ENCODE measurements at regions not wholly inside any gene's neighbourhood (a gene's known extent, or its start where the extent isn't known, plus 50 kb on each side); places are given as distances from the start of the nearest gene placed in this dataset.

- DNase-seq (ENCODE audit: low spot score) (no peak), ATAC-seq (ENCODE audit: insufficient number of reproducible peaks, low FRiP score, low read depth) (no peak)
- no peaks in the 10 kb centered on the region for H3K9me3 ChIP-seq
- H3K4me3 ChIP-seq, result no peak overlapping the region
- no peaks in the 10 kb centered on the region for H3K4me1 ChIP-seq (ENCODE audit: control insufficient read depth in 1 of 2, low read depth in 2 of 2)
- no peaks in the 10 kb centered on the region for H3K27me3 ChIP-seq (replicated peaks; ENCODE audit: insufficient read depth)
- no peak overlapping the region for H3K27ac ChIP-seq
- H3K36me3 ChIP-seq, result no peaks in the 10 kb centered on the region
- TF ChIP-seq CTCF (IDR thresholded peaks at IDR 0.05), result no peak
These were observed 206.8 kb upstream of the TMTC4 start for GRCh38 chr13:100881291-100881864.

DNA sequence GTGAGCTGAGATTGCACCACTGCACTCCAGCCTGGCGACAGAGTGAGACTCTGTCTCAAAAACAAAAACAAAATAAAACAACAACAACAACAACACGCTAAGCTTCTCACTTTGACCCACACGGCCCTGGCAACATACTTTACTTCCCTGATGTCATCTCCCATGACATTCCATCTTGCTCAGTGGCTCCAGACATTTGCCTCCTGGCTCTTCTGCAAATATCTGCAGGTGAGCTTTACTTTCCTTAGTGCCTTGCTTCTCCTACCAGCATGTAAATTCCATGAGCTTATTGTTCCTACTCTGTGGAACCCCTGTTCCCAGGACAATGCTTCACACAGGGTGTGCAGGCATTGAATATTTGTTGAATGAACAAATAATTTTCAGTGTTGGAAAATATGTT lies 205.6 kb upstream of the TMTC4 start:
- Histone ChIP-seq H3K27me3 (replicated peaks; ENCODE audit: insufficient read depth) (no peaks in the 10 kb centered on the region), H3K4me3 (no peak overlapping the region), H3K9me3 (no peaks in the 10 kb centered on the region), H3K27ac (no peak overlapping the region), H3K36me3 (no peaks in the 10 kb centered on the region), H3K4me1 (ENCODE audit: control insufficient read depth in 1 of 2, low read depth in 2 of 2) (no peaks in the 10 kb centered on the region)
- ATAC-seq (ENCODE audit: insufficient number of reproducible peaks, low FRiP score, low read depth) (no peak), DNase-seq (ENCODE audit: low spot score) (no peak)
- no peak for TF ChIP-seq CTCF (IDR thresholded peaks at IDR 0.05)

- H3K9me3 ChIP-seq, result no peaks in the 10 kb centered on the region
- no peaks in the 10 kb centered on the region for H3K36me3 ChIP-seq
- no peak for TF ChIP-seq CTCF (IDR thresholded peaks at IDR 0.05)
- no peak overlapping the region for H3K4me3 ChIP-seq
- no peak for ATAC-seq (ENCODE audit: insufficient number of reproducible peaks, low FRiP score, low read depth)
- H3K27me3 ChIP-seq (replicated peaks; ENCODE audit: insufficient read depth), result no peaks in the 10 kb centered on the region
- no peaks in the 10 kb centered on the region for H3K4me1 ChIP-seq (ENCODE audit: control insufficient read depth in 1 of 2, low read depth in 2 of 2)
- DNase-seq (ENCODE audit: low spot score), result no peak
- H3K27ac ChIP-seq, result no peak overlapping the region
These were observed 204.7 kb upstream of the TMTC4 start for GRCh38 chr13:100879255-100879654.

- ATAC-seq (ENCODE audit: insufficient number of reproducible peaks, low FRiP score, low read depth) (no peak), DNase-seq (ENCODE audit: low spot score) (no peak)
- TF ChIP-seq CTCF (IDR thresholded peaks at IDR 0.05), result no peak
- H3K27me3 ChIP-seq (replicated peaks; ENCODE audit: insufficient read depth), result no peaks in the 10 kb centered on the region
- no peaks in the 10 kb centered on the region for H3K9me3 ChIP-seq
- no peaks in the 10 kb centered on the region for H3K36me3 ChIP-seq
- H3K4me1 ChIP-seq (ENCODE audit: control insufficient read depth in 1 of 2, low read depth in 2 of 2), result no peaks in the 10 kb centered on the region
- H3K4me3 ChIP-seq, result no peak overlapping the region
- H3K27ac ChIP-seq, result no peak overlapping the region
These were observed 201.4 kb upstream of the TMTC4 start for GRCh38 chr13:100876044-100876403.

DNA sequence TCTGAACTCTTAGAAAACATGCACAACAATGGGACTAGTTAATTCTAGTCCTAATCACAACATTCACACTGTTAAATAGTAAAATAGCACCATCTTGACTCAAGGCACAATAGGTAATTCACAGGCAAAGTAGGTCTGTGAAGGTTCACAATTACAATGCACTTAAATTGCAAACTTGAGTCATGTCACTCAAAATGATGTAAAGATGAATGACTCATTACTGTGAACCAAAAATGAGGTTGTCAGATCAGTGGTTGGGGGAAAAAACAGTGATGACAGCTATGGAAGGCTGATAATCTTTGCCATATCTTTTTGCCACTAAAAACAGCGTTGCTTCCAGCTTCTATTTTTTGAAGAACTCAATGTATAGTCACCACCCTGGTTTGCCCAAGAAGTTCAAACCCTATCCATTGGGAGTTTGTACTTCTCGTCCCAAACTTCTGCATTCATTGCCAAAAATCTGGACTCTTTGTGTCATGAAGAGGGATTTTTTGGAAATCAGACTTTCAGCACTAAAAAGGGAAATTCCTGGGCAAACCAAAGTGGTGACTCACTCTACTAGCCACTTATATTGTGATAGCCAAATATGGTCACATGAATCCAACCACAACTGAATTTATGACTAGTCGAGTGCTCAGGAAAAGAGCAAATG lies 200.9 kb upstream of the TMTC4 start:
- no peak for DNase-seq (ENCODE audit: low spot score)
- Histone ChIP-seq H3K27ac (no peak overlapping the region), H3K4me1 (ENCODE audit: control insufficient read depth in 1 of 2, low read depth in 2 of 2) (no peaks in the 10 kb centered on the region), H3K27me3 (replicated peaks; ENCODE audit: insufficient read depth) (no peaks in the 10 kb centered on the region), H3K4me3 (no peak overlapping the region), H3K9me3 (no peaks in the 10 kb centered on the region), H3K36me3 (no peaks in the 10 kb centered on the region)
- no peak for TF ChIP-seq CTCF (IDR thresholded peaks at IDR 0.05)
- ATAC-seq (ENCODE audit: insufficient number of reproducible peaks, low FRiP score, low read depth), result peak; percentile 60

Measured in thoracic aorta (tissue), 2 donors.